Loucy (cell line): ENCODE measurements at regions not wholly inside any gene's neighbourhood (a gene's known extent, or its start where the extent isn't known, plus 50 kb on each side); places are given as distances from the start of the nearest gene placed in this dataset.
"Not testable (repeated sequence)": the region's sequence is repeated elsewhere in the genome, so short reads cannot be mapped to it uniquely, and the experiment has no call there.

Source experiments
- EZH2phosphoT487 ChIP-seq: fragments of 200-600 bp; IDR thresholded peaks from 2 replicates; pipeline ENCODE4 v1.6.1; 2018; ENCODE audit warnings: antibody characterized with exemption, mild to moderate bottlenecking, moderate library complexity, borderline replicate concordance
- TF ChIP-seq, protein P1 (sequence below): fragments of 200-600 bp; sonication (generic); conservative IDR thresholded peaks from 2 replicates; pipeline ENCODE4 v1.5.1; 2014; ENCODE audit warnings: mild to moderate bottlenecking, antibody characterized with exemption, low read length

DNA sequence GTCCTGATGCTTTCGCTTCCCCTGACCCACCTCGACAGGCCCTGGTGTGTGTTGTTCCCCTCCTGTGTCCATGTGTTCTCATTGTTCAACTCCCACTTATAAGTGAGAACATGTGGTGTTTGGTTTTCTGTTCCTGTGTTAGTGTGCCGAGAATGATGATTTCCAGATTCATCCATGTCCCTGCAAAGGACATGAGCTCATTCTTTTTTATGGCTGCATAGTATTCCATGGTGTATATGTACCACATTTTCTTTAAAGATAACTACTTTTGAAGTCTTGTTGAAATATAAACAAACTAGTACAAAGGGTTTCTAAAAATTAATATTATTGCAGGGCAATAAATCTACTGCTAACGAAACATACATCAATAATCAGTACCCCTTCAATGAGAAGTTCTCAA lies 266.6 kb downstream of the IRS1 start:
- TF ChIP-seq, protein P1, sequence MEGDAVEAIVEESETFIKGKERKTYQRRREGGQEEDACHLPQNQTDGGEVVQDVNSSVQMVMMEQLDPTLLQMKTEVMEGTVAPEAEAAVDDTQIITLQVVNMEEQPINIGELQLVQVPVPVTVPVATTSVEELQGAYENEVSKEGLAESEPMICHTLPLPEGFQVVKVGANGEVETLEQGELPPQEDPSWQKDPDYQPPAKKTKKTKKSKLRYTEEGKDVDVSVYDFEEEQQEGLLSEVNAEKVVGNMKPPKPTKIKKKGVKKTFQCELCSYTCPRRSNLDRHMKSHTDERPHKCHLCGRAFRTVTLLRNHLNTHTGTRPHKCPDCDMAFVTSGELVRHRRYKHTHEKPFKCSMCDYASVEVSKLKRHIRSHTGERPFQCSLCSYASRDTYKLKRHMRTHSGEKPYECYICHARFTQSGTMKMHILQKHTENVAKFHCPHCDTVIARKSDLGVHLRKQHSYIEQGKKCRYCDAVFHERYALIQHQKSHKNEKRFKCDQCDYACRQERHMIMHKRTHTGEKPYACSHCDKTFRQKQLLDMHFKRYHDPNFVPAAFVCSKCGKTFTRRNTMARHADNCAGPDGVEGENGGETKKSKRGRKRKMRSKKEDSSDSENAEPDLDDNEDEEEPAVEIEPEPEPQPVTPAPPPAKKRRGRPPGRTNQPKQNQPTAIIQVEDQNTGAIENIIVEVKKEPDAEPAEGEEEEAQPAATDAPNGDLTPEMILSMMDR: not testable (repeated sequence)
- not testable (repeated sequence) for TF ChIP-seq EZH2phosphoT487
